Activated B cell treated with CpG ODN at 0.5 μM for 24 hours (primary cell): ENCODE measurements at regions not wholly inside any gene's neighbourhood (a gene's known extent, or its start where the extent isn't known, plus 50 kb on each side); places are given as distances from the start of the nearest gene placed in this dataset.

ENCODE experiments used
- ATAC-seq: fragments of 200-7000 bp; cut with Tn5 transposase; one replicate; pipeline ENCODE4 v1.10.0; 2021; ENCODE audit warnings: low read depth, mild to moderate bottlenecking, moderate library complexity
- CTCF ChIA-PET: fragments of 350-600 bp; sonication (Branson Sonifier 250); formaldehyde crosslinking; loops from one replicate; lab custom pipeline; 2021; ENCODE audit warnings: antibody characterized with exemption; lab: Charles Lee
- POLR2A ChIA-PET: fragments of 350-600 bp; sonication (Branson Sonifier 250); formaldehyde crosslinking; loops from one replicate; lab custom pipeline; 2021; ENCODE audit warnings: antibody characterized with exemption; lab: Charles Lee
- DNase-seq: peaks from one replicate; pipeline ENCODE4 v3.0.0; 2022
- H3K27ac Mint-ChIP-seq: one replicate; pipeline ENCODE4 v1.8.0; 2020; ENCODE audit warnings: mixed read lengths
- H3K27me3 Mint-ChIP-seq: one replicate; pipeline ENCODE4 v1.8.0; 2021; ENCODE audit warnings: mixed read lengths
- H3K36me3 Mint-ChIP-seq: one replicate; pipeline ENCODE4 v1.8.0; 2021; ENCODE audit warnings: low read depth, mixed read lengths
- H3K4me1 Mint-ChIP-seq: one replicate; pipeline ENCODE4 v1.8.0; 2021; ENCODE audit warnings: mixed read lengths
- H3K4me3 Mint-ChIP-seq: one replicate; pipeline ENCODE4 v1.8.0; 2020; ENCODE audit warnings: mild to moderate bottlenecking, mixed read lengths
- H3K9me3 Mint-ChIP-seq: one replicate; pipeline ENCODE4 v1.8.0; 2020; ENCODE audit warnings: mixed read lengths
- CTCF ChIP-seq: fragments of 200-600 bp; IDR thresholded peaks from one replicate; pipeline ENCODE4 v1.8.0; 2022; ENCODE audit warnings: antibody characterized with exemption, mild to moderate bottlenecking
- intact Hi-C: fragments of 100-400 bp; cut with micrococcal nuclease; formaldehyde crosslinking; loops from one replicate; pipeline ENCODE4 v1.15.1; 2024

DNA sequence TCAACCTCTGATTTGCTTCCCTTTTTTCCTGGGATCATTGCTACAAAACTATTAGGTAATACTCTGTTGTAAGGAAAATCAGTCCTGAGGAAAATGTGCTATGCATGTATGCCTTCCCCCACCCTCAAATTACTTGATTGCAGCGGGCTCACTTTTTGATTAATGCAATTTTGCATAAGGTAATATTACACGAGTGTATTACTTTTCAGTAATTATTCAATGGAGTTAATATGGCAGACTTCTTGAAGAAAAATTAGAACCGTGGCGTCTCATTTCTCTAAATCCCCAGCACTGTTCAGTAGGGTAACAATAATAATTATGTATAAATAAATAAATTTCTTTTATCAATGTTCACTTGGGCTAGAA, 527.6 kb upstream of the FANCL start:
- H3K27me3 Mint-ChIP-seq: peaks cover 4% of the 10 kb centered on the region
- TF ChIP-seq CTCF: no peak
- intact Hi-C loops: loop anchor here (10.0 kb wide), 2 partner anchors 256 to 676 kb away; no protein-coding TSS in a partner anchor
- ATAC-seq: no peak
- ChIA-PET POLR2A (no interaction called here), CTCF (no interaction called here)
- no peak for DNase-seq
- H3K27ac Mint-ChIP-seq: no peak overlapping the region
- no peak overlapping the region for H3K4me3 Mint-ChIP-seq
- peaks cover 6% of the 10 kb centered on the region for H3K4me1 Mint-ChIP-seq
- no peaks in the 10 kb centered on the region for H3K9me3 Mint-ChIP-seq
- H3K36me3 Mint-ChIP-seq: no peaks in the 10 kb centered on the region

DNA sequence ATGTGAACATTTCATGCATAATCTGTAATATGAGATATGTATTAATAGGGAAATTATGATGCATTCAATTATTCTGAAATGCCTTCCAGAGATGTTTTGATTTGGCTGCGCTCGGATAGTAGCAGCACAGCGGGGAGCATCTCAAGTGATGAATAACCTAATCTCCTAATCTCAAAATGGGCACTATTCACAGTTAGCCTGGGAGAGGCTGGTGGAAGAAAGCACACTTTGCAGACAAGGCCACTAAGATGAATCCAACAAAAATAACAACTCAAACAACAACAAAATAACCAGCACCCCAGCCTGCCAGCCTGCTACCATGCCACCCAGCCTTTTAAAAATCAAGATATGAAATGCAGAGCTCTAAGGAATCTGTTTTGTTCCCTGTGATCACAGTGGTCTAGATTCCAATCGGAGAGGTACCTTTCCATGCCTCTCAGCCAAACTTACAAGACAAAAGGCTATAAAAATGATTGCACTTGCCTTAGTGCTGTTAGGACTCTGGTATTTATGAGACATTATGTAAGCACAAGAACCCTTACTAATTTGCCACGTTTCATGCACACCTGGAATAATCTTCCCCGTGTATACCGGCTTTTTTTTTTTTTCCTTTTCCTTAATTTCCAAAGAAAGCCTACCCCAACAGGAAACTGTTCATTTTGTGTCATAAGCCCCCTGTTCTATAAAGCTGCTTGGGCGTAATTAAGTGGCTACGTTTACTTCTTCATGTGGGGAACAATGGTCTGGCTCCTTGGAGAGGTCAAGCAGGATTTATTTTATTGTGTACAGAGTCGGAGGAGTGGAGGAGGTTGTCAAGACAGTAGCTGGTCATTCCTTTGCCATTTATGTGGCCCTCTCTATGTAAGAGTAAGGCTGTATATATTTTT, 526.9 kb upstream of the FANCL start:
- peaks cover 6% of the 10 kb centered on the region for H3K4me1 Mint-ChIP-seq
- no peak overlapping the region for H3K27ac Mint-ChIP-seq
- intact Hi-C loops: loop anchor here (10.0 kb wide), 2 partner anchors 257 to 677 kb away; no protein-coding TSS in a partner anchor
- CTCF ChIA-PET: no interaction called here
- no peak for ATAC-seq
- POLR2A ChIA-PET: no interaction called here
- no peaks in the 10 kb centered on the region for H3K36me3 Mint-ChIP-seq
- no peak overlapping the region for H3K4me3 Mint-ChIP-seq
- no peaks in the 10 kb centered on the region for H3K9me3 Mint-ChIP-seq
- no peak for TF ChIP-seq CTCF
- peaks cover 4% of the 10 kb centered on the region for H3K27me3 Mint-ChIP-seq
- no peak for DNase-seq

DNA sequence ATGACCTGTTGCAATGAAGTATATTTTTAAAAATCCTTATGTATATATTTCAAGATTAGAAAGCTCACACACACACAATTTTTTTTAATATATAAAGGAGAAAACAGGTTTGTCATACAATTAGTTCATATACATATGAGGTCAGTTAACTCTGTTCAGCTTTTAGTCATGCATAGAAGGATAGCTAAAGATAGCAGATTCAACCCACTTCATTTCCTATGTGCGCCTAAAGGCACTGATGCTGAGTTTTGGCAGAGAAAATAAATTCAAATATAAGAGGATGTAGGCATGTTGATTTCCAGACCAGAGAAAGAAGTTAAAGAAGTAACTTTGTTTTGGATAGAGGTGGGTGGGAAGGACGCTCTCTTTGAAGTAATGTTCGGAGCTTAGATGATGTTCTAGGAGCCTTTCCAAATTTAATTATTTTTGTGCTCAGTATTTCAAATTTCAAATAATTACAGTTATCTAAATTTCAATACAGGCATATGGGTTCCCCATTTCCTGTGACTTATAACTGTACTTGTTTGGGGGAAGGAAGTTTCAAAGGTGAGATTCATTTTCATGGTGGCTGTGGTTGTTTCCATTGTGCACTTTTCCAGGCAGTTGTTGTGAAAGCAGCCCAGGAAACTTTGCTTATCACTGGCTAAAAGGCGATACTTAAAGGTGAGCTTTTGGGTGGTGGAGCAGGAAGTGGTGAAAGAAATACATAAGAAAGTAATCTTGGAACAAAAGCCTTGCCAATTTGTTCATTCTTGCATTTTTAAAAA, 523.4 kb upstream of the FANCL start:
- Mint-ChIP-seq H3K27me3 (no peaks in the 10 kb centered on the region), H3K9me3 (no peaks in the 10 kb centered on the region), H3K4me3 (no peak overlapping the region), H3K36me3 (no peaks in the 10 kb centered on the region), H3K27ac (no peak overlapping the region), H3K4me1 (peaks cover 6% of the 10 kb centered on the region)
- CTCF ChIA-PET: interaction anchor here (0.7 to 3.9 kb wide), 6 partner anchors 1785 to 1911 kb away, joined by 3 to 51 read pairs (median 4); no protein-coding TSS in a partner anchor
- intact Hi-C loops: loop anchor here (5.0 to 10.0 kb wide), 4 partner anchors 260 to 1042 kb away; no protein-coding TSS in a partner anchor
- no peak for ATAC-seq
- DNase-seq: no peak
- POLR2A ChIA-PET: no interaction called here
- no peak for TF ChIP-seq CTCF

DNA sequence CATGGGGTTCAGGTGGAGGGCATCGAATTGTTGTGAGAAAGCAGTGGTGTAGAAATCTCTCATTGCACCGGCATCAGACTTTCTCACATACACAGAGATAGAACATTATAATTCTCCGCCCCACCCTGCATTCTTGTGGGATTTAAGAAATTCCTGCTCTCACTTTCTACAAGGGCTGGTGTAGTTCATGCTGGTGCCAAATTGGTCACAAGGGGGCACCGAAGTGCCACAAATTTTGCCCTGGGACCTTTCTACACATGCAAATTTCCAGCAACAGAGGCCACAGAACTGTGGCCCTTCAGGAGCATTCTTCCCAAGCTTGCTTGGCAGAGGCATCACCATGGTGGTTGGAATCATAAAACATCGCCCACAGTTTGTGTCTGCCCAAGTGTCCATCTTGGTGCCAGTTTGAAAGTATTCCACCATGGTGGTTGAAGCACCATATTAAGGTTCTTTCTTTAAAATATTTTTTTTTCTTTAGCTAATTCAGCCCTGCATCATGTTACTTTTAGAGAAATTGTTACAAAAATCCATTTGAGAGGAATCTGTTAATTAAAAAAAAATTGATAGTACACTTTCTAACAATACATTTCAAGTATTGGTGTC, 521.2 kb upstream of the FANCL start:
- Mint-ChIP-seq H3K4me1 (peaks cover 6% of the 10 kb centered on the region), H3K4me3 (no peak overlapping the region), H3K27ac (no peak overlapping the region), H3K36me3 (no peaks in the 10 kb centered on the region), H3K27me3 (no peaks in the 10 kb centered on the region), H3K9me3 (no peaks in the 10 kb centered on the region)
- CTCF ChIA-PET: interaction anchor here (0.6 to 3.9 kb wide), 10 partner anchors 9 to 1913 kb away, joined by 3 to 51 read pairs (median 4); no protein-coding TSS in a partner anchor
- peak; percentile 60 for TF ChIP-seq CTCF
- POLR2A ChIA-PET: interaction anchor here (1.4 kb wide), 1 partner anchor 1788 kb away, joined by 10 read pairs; no protein-coding TSS in a partner anchor
- intact Hi-C loops: loop anchor here (1.0 to 10.0 kb wide), 10 partner anchors 263 to 1912 kb away; no protein-coding TSS in a partner anchor
- ATAC-seq (peak; percentile 75), DNase-seq (peak; percentile 37)
